GM12878 (cell line): ENCODE measurements at regions not wholly inside any gene's neighbourhood (a gene's known extent, or its start where the extent isn't known, plus 50 kb on each side); places are given as distances from the start of the nearest gene placed in this dataset.

Source experiments
- BRCA1 ChIP-seq: IDR thresholded peaks from 2 replicates; pipeline ENCODE4 v1.6.1; 2011; ENCODE audit warnings: low read depth, low read length, improper control_type of control experiment
- ELK1 ChIP-seq: IDR thresholded peaks from 2 replicates; pipeline ENCODE4 v1.6.1; 2012; ENCODE audit warnings: low read depth, low read length, improper control_type of control experiment
- GABPA ChIP-seq: IDR thresholded peaks from 2 replicates; pipeline ENCODE4 v1.6.1; 2014; ENCODE audit warnings: antibody characterized with exemption, low read depth, mild to moderate bottlenecking, inconsistent platforms
- POLR2A ChIP-seq: IDR thresholded peaks from 2 replicates; pipeline ENCODE4 v1.6.1; 2011; ENCODE audit warnings: low read depth, mild to moderate bottlenecking, low read length
- RAD21 ChIP-seq: IDR thresholded peaks from 2 replicates; pipeline ENCODE4 v1.6.1; 2011; ENCODE audit warnings: mild to moderate bottlenecking, low read depth, low read length, moderate library complexity; ENCODE audit not compliant: insufficient read depth
- ZBTB40 ChIP-seq: fragments of 450-650 bp; IDR thresholded peaks from 2 replicates; pipeline ENCODE4 v1.6.1; 2016; ENCODE audit warnings: mild to moderate bottlenecking, moderate library complexity, borderline replicate concordance
- TF ChIP-seq, protein P1 (sequence below): IDR thresholded peaks from 2 replicates; pipeline ENCODE4 v1.6.1; 2011; ENCODE audit warnings: low read depth, low read length, improper control_type of control experiment, borderline replicate concordance
- TF ChIP-seq, protein P2 (sequence below): IDR thresholded peaks from 2 replicates; pipeline ENCODE4 v1.6.1; 2012; ENCODE audit warnings: mild to moderate bottlenecking, low read depth, low read length
- TF ChIP-seq, protein P3 (sequence below), 3 experiments: IDR thresholded peaks in 2 of 3; conservative IDR thresholded peaks in 1 of 3; 2 replicates each; pipeline ENCODE4 v1.5.1; 2011; ENCODE audit warnings: low read depth in 3 of 3, low read length in 3 of 3, mild to moderate bottlenecking in 3 of 3, control low read depth in 2 of 3, moderate library complexity in 2 of 3, inconsistent platforms in 1 of 3, mixed read lengths in 1 of 3; ENCODE audit not compliant: control insufficient read depth in 2 of 3, insufficient read depth in 1 of 3; ENCODE audit errors: extremely low read depth in 1 of 3
- TF ChIP-seq, protein P4 (sequence below): IDR thresholded peaks from 2 replicates; pipeline ENCODE4 v1.6.1; 2012; ENCODE audit warnings: low read depth, low read length, improper control_type of control experiment

DNA sequence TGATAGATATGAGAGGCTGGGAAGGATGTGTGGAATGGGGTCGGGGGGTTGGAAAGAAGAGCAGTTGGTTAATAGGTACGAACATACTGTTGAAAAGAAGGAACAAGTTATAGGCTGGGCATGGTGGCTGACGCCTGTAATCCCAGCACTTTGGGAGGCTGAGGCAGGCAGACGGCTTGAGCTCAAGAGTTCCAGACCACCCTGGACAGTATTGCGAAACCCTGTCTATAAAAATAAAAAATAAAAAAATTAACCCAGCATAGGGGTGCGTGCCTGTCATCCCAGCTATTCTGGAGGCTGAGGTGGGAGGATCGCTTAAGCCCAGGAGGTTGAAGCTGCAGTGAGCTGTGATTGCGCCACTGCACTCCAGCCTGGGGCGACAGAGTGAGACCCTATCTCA lies 58.5 kb upstream of the NHSL2 start:
- TF ChIP-seq, protein P1, sequence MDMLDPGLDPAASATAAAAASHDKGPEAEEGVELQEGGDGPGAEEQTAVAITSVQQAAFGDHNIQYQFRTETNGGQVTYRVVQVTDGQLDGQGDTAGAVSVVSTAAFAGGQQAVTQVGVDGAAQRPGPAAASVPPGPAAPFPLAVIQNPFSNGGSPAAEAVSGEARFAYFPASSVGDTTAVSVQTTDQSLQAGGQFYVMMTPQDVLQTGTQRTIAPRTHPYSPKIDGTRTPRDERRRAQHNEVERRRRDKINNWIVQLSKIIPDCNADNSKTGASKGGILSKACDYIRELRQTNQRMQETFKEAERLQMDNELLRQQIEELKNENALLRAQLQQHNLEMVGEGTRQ: no peak
- TF ChIP-seq, protein P2, sequence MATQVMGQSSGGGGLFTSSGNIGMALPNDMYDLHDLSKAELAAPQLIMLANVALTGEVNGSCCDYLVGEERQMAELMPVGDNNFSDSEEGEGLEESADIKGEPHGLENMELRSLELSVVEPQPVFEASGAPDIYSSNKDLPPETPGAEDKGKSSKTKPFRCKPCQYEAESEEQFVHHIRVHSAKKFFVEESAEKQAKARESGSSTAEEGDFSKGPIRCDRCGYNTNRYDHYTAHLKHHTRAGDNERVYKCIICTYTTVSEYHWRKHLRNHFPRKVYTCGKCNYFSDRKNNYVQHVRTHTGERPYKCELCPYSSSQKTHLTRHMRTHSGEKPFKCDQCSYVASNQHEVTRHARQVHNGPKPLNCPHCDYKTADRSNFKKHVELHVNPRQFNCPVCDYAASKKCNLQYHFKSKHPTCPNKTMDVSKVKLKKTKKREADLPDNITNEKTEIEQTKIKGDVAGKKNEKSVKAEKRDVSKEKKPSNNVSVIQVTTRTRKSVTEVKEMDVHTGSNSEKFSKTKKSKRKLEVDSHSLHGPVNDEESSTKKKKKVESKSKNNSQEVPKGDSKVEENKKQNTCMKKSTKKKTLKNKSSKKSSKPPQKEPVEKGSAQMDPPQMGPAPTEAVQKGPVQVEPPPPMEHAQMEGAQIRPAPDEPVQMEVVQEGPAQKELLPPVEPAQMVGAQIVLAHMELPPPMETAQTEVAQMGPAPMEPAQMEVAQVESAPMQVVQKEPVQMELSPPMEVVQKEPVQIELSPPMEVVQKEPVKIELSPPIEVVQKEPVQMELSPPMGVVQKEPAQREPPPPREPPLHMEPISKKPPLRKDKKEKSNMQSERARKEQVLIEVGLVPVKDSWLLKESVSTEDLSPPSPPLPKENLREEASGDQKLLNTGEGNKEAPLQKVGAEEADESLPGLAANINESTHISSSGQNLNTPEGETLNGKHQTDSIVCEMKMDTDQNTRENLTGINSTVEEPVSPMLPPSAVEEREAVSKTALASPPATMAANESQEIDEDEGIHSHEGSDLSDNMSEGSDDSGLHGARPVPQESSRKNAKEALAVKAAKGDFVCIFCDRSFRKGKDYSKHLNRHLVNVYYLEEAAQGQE: no peak
- TF ChIP-seq ZBTB40 (no peak), GABPA (no peak), ELK1 (no peak), RAD21 (no peak), POLR2A (no peak), BRCA1 (no peak)
- TF ChIP-seq, protein P3, sequence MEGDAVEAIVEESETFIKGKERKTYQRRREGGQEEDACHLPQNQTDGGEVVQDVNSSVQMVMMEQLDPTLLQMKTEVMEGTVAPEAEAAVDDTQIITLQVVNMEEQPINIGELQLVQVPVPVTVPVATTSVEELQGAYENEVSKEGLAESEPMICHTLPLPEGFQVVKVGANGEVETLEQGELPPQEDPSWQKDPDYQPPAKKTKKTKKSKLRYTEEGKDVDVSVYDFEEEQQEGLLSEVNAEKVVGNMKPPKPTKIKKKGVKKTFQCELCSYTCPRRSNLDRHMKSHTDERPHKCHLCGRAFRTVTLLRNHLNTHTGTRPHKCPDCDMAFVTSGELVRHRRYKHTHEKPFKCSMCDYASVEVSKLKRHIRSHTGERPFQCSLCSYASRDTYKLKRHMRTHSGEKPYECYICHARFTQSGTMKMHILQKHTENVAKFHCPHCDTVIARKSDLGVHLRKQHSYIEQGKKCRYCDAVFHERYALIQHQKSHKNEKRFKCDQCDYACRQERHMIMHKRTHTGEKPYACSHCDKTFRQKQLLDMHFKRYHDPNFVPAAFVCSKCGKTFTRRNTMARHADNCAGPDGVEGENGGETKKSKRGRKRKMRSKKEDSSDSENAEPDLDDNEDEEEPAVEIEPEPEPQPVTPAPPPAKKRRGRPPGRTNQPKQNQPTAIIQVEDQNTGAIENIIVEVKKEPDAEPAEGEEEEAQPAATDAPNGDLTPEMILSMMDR (IDR thresholded peaks at IDR 0.05 in 2 of 3, conservative IDR thresholded peaks at IDR 0.05 in 1 of 3; ENCODE audit: control insufficient read depth in 2 of 3, extremely low read depth in 1 of 3, insufficient read depth in 1 of 3, low read depth in 3 of 3, low read length in 3 of 3): no peak
- TF ChIP-seq, protein P4, sequence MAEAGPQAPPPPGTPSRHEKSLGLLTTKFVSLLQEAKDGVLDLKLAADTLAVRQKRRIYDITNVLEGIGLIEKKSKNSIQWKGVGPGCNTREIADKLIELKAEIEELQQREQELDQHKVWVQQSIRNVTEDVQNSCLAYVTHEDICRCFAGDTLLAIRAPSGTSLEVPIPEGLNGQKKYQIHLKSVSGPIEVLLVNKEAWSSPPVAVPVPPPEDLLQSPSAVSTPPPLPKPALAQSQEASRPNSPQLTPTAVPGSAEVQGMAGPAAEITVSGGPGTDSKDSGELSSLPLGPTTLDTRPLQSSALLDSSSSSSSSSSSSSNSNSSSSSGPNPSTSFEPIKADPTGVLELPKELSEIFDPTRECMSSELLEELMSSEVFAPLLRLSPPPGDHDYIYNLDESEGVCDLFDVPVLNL: no peak
